Panc1 (cell line): ENCODE measurements at regions not wholly inside any gene's neighbourhood (a gene's known extent, or its start where the extent isn't known, plus 50 kb on each side); places are given as distances from the start of the nearest gene placed in this dataset.

ENCODE experiments used
- POLR2AphosphoS5 ChIP-seq: IDR thresholded peaks from 2 replicates; pipeline ENCODE4 v1.6.1; 2012; ENCODE audit warnings: mild to moderate bottlenecking, low read depth, low read length, moderate library complexity
- SIN3A ChIP-seq: IDR thresholded peaks from 2 replicates; pipeline ENCODE4 v1.6.1; 2012; ENCODE audit warnings: low read depth, mild to moderate bottlenecking, low read length, moderate library complexity, borderline replicate concordance; ENCODE audit not compliant: insufficient read depth
- TCF7L2 ChIP-seq: IDR thresholded peaks from 2 replicates; pipeline ENCODE4 v1.6.1; 2011; ENCODE audit warnings: mild to moderate bottlenecking, low read depth, low read length, inconsistent platforms
- TF ChIP-seq, protein P1 (sequence below): fragments of 450-650 bp; IDR thresholded peaks from 2 replicates; pipeline ENCODE4 v1.5.1; 2017; ENCODE audit warnings: mild to moderate bottlenecking
- TF ChIP-seq, protein P2 (sequence below), 2 experiments: IDR thresholded peaks; 2 replicates each; pipeline ENCODE4 v1.6.1; 2011 to 2012; ENCODE audit warnings: low read depth in 2 of 2, control low read depth in 1 of 2, low read length in 1 of 2, mild to moderate bottlenecking in 1 of 2, moderate library complexity in 1 of 2; ENCODE audit not compliant: insufficient read depth in 1 of 2

DNA sequence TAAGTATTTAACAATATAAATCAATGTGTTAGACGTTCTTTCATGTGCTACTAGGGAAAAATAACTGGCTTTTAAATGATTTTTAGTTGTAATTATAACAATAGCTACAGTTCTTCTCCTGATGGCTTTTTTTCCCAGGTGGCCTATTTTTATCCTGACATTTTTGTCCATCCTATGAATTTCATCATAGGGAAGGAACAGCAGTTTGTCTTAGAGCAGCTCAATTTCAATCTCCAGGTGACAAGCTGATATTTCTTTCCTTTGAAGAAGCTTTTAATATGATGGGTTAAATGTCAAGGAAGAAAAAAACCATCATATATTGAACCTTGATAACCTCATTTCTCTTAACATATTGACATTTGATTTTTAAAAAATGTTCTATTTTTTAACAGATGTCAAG is 163.0 kb upstream of the AGA start:
- TF ChIP-seq, protein P1, sequence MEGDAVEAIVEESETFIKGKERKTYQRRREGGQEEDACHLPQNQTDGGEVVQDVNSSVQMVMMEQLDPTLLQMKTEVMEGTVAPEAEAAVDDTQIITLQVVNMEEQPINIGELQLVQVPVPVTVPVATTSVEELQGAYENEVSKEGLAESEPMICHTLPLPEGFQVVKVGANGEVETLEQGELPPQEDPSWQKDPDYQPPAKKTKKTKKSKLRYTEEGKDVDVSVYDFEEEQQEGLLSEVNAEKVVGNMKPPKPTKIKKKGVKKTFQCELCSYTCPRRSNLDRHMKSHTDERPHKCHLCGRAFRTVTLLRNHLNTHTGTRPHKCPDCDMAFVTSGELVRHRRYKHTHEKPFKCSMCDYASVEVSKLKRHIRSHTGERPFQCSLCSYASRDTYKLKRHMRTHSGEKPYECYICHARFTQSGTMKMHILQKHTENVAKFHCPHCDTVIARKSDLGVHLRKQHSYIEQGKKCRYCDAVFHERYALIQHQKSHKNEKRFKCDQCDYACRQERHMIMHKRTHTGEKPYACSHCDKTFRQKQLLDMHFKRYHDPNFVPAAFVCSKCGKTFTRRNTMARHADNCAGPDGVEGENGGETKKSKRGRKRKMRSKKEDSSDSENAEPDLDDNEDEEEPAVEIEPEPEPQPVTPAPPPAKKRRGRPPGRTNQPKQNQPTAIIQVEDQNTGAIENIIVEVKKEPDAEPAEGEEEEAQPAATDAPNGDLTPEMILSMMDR, result no peak
- TF ChIP-seq, protein P2, sequence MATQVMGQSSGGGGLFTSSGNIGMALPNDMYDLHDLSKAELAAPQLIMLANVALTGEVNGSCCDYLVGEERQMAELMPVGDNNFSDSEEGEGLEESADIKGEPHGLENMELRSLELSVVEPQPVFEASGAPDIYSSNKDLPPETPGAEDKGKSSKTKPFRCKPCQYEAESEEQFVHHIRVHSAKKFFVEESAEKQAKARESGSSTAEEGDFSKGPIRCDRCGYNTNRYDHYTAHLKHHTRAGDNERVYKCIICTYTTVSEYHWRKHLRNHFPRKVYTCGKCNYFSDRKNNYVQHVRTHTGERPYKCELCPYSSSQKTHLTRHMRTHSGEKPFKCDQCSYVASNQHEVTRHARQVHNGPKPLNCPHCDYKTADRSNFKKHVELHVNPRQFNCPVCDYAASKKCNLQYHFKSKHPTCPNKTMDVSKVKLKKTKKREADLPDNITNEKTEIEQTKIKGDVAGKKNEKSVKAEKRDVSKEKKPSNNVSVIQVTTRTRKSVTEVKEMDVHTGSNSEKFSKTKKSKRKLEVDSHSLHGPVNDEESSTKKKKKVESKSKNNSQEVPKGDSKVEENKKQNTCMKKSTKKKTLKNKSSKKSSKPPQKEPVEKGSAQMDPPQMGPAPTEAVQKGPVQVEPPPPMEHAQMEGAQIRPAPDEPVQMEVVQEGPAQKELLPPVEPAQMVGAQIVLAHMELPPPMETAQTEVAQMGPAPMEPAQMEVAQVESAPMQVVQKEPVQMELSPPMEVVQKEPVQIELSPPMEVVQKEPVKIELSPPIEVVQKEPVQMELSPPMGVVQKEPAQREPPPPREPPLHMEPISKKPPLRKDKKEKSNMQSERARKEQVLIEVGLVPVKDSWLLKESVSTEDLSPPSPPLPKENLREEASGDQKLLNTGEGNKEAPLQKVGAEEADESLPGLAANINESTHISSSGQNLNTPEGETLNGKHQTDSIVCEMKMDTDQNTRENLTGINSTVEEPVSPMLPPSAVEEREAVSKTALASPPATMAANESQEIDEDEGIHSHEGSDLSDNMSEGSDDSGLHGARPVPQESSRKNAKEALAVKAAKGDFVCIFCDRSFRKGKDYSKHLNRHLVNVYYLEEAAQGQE (IDR thresholded peaks at IDR 0.05; ENCODE audit: insufficient read depth in 1 of 2, low read depth in 2 of 2, low read length in 1 of 2), result no peak
- TF ChIP-seq SIN3A (no peak), POLR2AphosphoS5 (no peak), TCF7L2 (no peak)
